HEK293T (cell line): ENCODE measurements at regions not wholly inside any gene's neighbourhood (a gene's known extent, or its start where the extent isn't known, plus 50 kb on each side); places are given as distances from the start of the nearest gene placed in this dataset.

Experiments
- CTCF ChIA-PET: fragments of 350-600 bp; formaldehyde crosslinking; extraction: SDS; loops from one replicate; lab custom pipeline; 2021; ENCODE audit warnings: antibody characterized with exemption, inconsistent platforms; lab: Yijun Ruan, JAX
- POLR2A ChIA-PET: fragments of 350-600 bp; formaldehyde crosslinking; extraction: SDS; loops from one replicate; lab custom pipeline; 2020; ENCODE audit warnings: antibody characterized with exemption, inconsistent platforms; lab: Yijun Ruan, JAX
- DNase-seq: peaks from one replicate; pipeline ENCODE4 v3.0.0; 2012; ENCODE audit warnings: mixed read lengths; ENCODE audit errors: extremely low spot score
- ARNT ChIP-seq: fragments of 450-650 bp; IDR thresholded peaks from 2 replicates; pipeline ENCODE4 v1.6.1; 2017; ENCODE audit warnings: mild to moderate bottlenecking
- BHLHE40 ChIP-seq: fragments of 450-650 bp; IDR thresholded peaks from 2 replicates; pipeline ENCODE4 v1.6.1; 2016; ENCODE audit warnings: mild to moderate bottlenecking, moderate library complexity, borderline replicate concordance
- CTBP1 ChIP-seq: fragments of 450-650 bp; IDR thresholded peaks from 2 replicates; pipeline ENCODE4 v1.6.1; 2016; ENCODE audit warnings: borderline replicate concordance
- ELF4 ChIP-seq: fragments of 450-650 bp; IDR thresholded peaks from 2 replicates; pipeline ENCODE4 v1.6.1; 2017; ENCODE audit warnings: antibody characterized with exemption
- FOXA1 ChIP-seq: fragments of 450-650 bp; IDR thresholded peaks from 2 replicates; pipeline ENCODE4 v1.6.1; 2016; ENCODE audit warnings: mild to moderate bottlenecking
- FOXK2 ChIP-seq: fragments of 450-650 bp; IDR thresholded peaks from 2 replicates; pipeline ENCODE4 v1.6.1; 2016; ENCODE audit warnings: mild to moderate bottlenecking
- FOXM1 ChIP-seq: fragments of 450-650 bp; IDR thresholded peaks from 2 replicates; pipeline ENCODE4 v1.6.1; 2017; ENCODE audit warnings: mild to moderate bottlenecking, borderline replicate concordance
- HDGF ChIP-seq: fragments of 450-650 bp; IDR thresholded peaks from 2 replicates; pipeline ENCODE4 v1.6.1; 2017; ENCODE audit warnings: antibody characterized with exemption, borderline replicate concordance
- L3MBTL2 ChIP-seq: fragments of 450-650 bp; conservative IDR thresholded peaks from 2 replicates; pipeline ENCODE4 v1.6.1; 2016; ENCODE audit warnings: mild to moderate bottlenecking
- LEF1 ChIP-seq: fragments of 450-650 bp; IDR thresholded peaks from 2 replicates; pipeline ENCODE4 v1.6.1; 2017; ENCODE audit warnings: mild to moderate bottlenecking, borderline replicate concordance
- NFRKB ChIP-seq: fragments of 450-650 bp; IDR thresholded peaks from 2 replicates; pipeline ENCODE4 v1.6.1; 2016; ENCODE audit warnings: mild to moderate bottlenecking, moderate library complexity
- PKNOX1 ChIP-seq: fragments of 450-650 bp; IDR thresholded peaks from 2 replicates; pipeline ENCODE4 v1.6.1; 2016
- SP1 ChIP-seq: fragments of 450-650 bp; IDR thresholded peaks from 2 replicates; pipeline ENCODE4 v1.6.1; 2017
- SUZ12 ChIP-seq: fragments of 450-650 bp; IDR thresholded peaks from 2 replicates; pipeline ENCODE4 v1.6.1; 2016; ENCODE audit warnings: mild to moderate bottlenecking
- TARDBP ChIP-seq: fragments of 450-650 bp; IDR thresholded peaks from 2 replicates; pipeline ENCODE4 v1.6.1; 2016
- ZNF384 ChIP-seq: fragments of 450-650 bp; IDR thresholded peaks from 2 replicates; pipeline ENCODE4 v1.6.1; 2016

GRCh38 chr17:72406498-72406897 is 285.7 kb downstream of the SOX9 start:
- CTCF ChIA-PET: interaction anchor here (0.7 kb wide), 2 partner anchors 40 to 57 kb away, joined by 3 to 5 read pairs; no protein-coding TSS in a partner anchor
- POLR2A ChIA-PET: no interaction called here
- no peak for DNase-seq
- TF ChIP-seq SP1 (no peak), L3MBTL2 (no peak), TARDBP (no peak), FOXK2 (no peak), FOXM1 (no peak)

GRCh38 chr17:72407336-72407909 is 286.6 kb downstream of the SOX9 start:
- TF ChIP-seq SP1: no peak
- no peak for TF ChIP-seq L3MBTL2
- no peak for TF ChIP-seq CTBP1
- no peak for TF ChIP-seq ZNF384
- TF ChIP-seq TARDBP: no peak
- TF ChIP-seq SUZ12: no peak
- TF ChIP-seq ARNT: no peak
- no peak for TF ChIP-seq HDGF
- TF ChIP-seq LEF1: no peak
- no peak for TF ChIP-seq FOXM1
- no peak for TF ChIP-seq FOXA1
- TF ChIP-seq FOXK2: no peak
- TF ChIP-seq BHLHE40: no peak
- TF ChIP-seq NFRKB: no peak
- TF ChIP-seq PKNOX1: no peak
- no peak for TF ChIP-seq ELF4
- POLR2A ChIA-PET: interaction anchor here (0.6 kb wide), 1 partner anchor 71 kb away, joined by 3 read pairs; no protein-coding TSS in a partner anchor
- DNase-seq: peak; percentile 53
- CTCF ChIA-PET: no interaction called here

- ChIA-PET POLR2A (interaction anchor here (0.6 kb wide), 1 partner anchor 71 kb away, joined by 3 read pairs; no protein-coding TSS in a partner anchor), CTCF (no interaction called here)
- DNase-seq: no peak
- TF ChIP-seq CTBP1 (no peak), LEF1 (no peak), BHLHE40 (no peak), ELF4 (no peak), FOXK2 (no peak), PKNOX1 (no peak)
Observed at GRCh38 chr17:72407931-72408330, 287.1 kb downstream of the SOX9 start.

GRCh38 chr17:72408641-72409040 is 287.8 kb downstream of the SOX9 start:
- no peak for DNase-seq
- CTCF ChIA-PET: no interaction called here
- TF ChIP-seq CTBP1 (no peak), SP1 (no peak), ELF4 (no peak), ARNT (no peak), SUZ12 (no peak), PKNOX1 (no peak), LEF1 (no peak), HDGF (no peak), ZNF384 (no peak)
- POLR2A ChIA-PET: no interaction called here

GRCh38 chr17:72409405-72410002 is 288.7 kb downstream of the SOX9 start:
- DNase-seq: no peak
- CTCF ChIA-PET: no interaction called here
- POLR2A ChIA-PET: no interaction called here
- no peak for TF ChIP-seq FOXM1

- CTCF ChIA-PET: no interaction called here
Observed at GRCh38 chr17:72411124-72411563, 290.3 kb downstream of the SOX9 start.

GRCh38 chr17:72412650-72413076 is 291.8 kb downstream of the SOX9 start:
- ChIA-PET CTCF (no interaction called here), POLR2A (no interaction called here)
- no peak for DNase-seq
- TF ChIP-seq CTBP1: no peak
- no peak for TF ChIP-seq PKNOX1
- TF ChIP-seq SP1: no peak
- TF ChIP-seq FOXM1: no peak
- no peak for TF ChIP-seq FOXK2
- TF ChIP-seq HDGF: no peak
- no peak for TF ChIP-seq NFRKB
- TF ChIP-seq SUZ12: no peak
- no peak for TF ChIP-seq TARDBP
- no peak for TF ChIP-seq ELF4
- no peak for TF ChIP-seq ZNF384
- TF ChIP-seq L3MBTL2: no peak
- no peak for TF ChIP-seq ARNT
- no peak for TF ChIP-seq BHLHE40
- no peak for TF ChIP-seq FOXA1
- TF ChIP-seq LEF1: no peak

More at GRCh38 chr17:72411124-72411563, 290.3 kb downstream of the SOX9 start:
- no peak for DNase-seq
- TF ChIP-seq NFRKB (no peak), FOXK2 (no peak), LEF1 (no peak), SUZ12 (no peak), TARDBP (no peak), ARNT (no peak), CTBP1 (no peak), FOXA1 (no peak)
- POLR2A ChIA-PET: no interaction called here
